ENCODE measurements at regions not wholly inside any gene's neighbourhood (a gene's known extent, or its start where the extent isn't known, plus 50 kb on each side); places are given as distances from the start of the nearest gene placed in this dataset.

DNA sequence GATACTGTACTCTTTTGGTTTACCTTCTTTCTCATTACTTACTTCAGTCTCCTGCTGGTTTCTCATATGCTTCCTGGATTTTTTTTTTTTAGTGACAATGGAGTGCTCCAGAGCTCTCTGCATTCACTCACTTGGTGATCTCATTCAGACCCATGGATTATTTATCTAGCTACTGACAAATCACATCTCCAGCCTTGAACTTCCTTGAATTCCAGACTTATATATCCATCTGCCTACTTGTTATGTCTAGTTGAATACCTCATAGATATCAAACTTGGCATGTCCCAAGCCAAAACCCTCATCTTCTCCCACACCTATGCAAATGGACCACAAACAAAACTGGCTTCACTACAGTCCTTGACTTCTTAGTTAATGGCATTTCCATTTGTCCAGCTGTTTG, 234.7 kb upstream of the ZPLD1 start:
- Mint-ChIP-seq H3K36me3 (peaks cover 3% of the 10 kb centered on the region), H3K27me3 (no peaks in the 10 kb centered on the region), H3K4me3 (no peak overlapping the region), H3K27ac (no peak overlapping the region), H3K9me3 (no peaks in the 10 kb centered on the region), H3K4me1 (peaks cover 0 to 2% (median 0%) of the 10 kb centered on the region in 3 donors)

GRCh38 chr3:102200560-102200959, 234.3 kb upstream of the ZPLD1 start:
- H3K9me3 Mint-ChIP-seq = no peaks in the 10 kb centered on the region
- no peak overlapping the region for H3K4me3 Mint-ChIP-seq
- peaks cover 3% of the 10 kb centered on the region for H3K36me3 Mint-ChIP-seq
- no peaks in the 10 kb centered on the region for H3K27me3 Mint-ChIP-seq
- H3K27ac Mint-ChIP-seq = no peak overlapping the region
- no peaks in the 10 kb centered on the region for H3K4me1 Mint-ChIP-seq

DNA sequence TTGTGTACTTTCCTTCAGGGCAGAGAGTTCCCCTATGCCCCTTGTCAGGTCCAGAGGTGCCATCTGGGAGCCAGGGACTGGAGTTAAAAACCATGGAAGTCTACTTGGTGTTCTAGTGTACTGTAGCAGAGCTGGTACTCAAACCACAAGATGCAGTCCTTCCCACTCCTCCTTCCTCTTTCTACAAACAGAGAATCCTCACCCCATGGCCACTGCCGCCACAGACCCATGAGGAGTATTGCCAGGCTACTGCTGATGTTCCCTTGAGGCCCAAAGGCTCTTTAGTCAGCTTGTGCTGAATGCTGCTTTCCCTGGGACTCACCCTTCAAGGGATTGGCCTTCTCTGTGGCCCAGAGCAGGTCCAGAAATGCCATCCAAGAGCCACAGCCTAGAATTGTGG, 229.2 kb upstream of the ZPLD1 start:
- no peak overlapping the region for H3K27ac Mint-ChIP-seq
- H3K9me3 Mint-ChIP-seq = peaks cover 0 to 9% (median 1%) of the 10 kb centered on the region in 3 donors
- H3K4me1 Mint-ChIP-seq = peaks cover 0 to 2% (median 0%) of the 10 kb centered on the region in 3 donors
- no peaks in the 10 kb centered on the region for H3K27me3 Mint-ChIP-seq
- H3K36me3 Mint-ChIP-seq = peaks cover 3% of the 10 kb centered on the region
- no peak overlapping the region for H3K4me3 Mint-ChIP-seq

GRCh38 chr3:102206511-102207031, 228.2 kb upstream of the ZPLD1 start:
- peaks cover 3% of the 10 kb centered on the region for H3K36me3 Mint-ChIP-seq

DNA sequence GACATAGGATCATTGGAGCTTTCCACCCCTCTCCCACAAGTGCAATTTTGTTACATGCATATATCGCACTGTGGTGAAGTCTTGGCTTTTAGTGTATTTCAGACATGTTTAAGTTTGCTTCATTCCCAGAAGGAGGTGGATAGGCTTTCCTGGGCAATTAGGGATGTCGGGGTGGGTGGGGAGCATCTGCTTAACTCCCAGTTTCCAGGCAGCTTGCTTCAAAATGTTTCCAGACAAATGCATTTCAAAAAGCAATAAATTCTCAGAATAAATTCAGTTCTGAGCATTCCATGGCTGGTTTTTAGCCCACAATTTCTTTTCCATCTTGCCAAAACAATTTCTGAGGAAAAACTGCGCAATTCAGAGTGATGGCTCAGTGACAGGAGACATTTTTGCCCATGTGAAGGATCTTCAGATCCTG, 227.7 kb upstream of the ZPLD1 start:
- peaks cover 0 to 9% (median 1%) of the 10 kb centered on the region in 3 donors for H3K9me3 Mint-ChIP-seq
- no peaks in the 10 kb centered on the region for H3K27me3 Mint-ChIP-seq
- H3K4me3 Mint-ChIP-seq = no peak overlapping the region
- no peak overlapping the region for H3K27ac Mint-ChIP-seq
- H3K36me3 Mint-ChIP-seq = peaks cover 2% of the 10 kb centered on the region
- H3K4me1 Mint-ChIP-seq = peaks cover 0 to 2% (median 0%) of the 10 kb centered on the region in 3 donors

More at GRCh38 chr3:102206511-102207031, 228.2 kb upstream of the ZPLD1 start:
- H3K4me1 Mint-ChIP-seq = peaks cover 0 to 2% (median 0%) of the 10 kb centered on the region in 3 donors
- no peak overlapping the region for H3K4me3 Mint-ChIP-seq
- no peaks in the 10 kb centered on the region for H3K27me3 Mint-ChIP-seq
- peaks cover 0 to 9% (median 1%) of the 10 kb centered on the region in 3 donors for H3K9me3 Mint-ChIP-seq
- H3K27ac Mint-ChIP-seq = no peak overlapping the region

GRCh38 chr3:102215166-102215565, 219.6 kb upstream of the ZPLD1 start:
- H3K9me3 Mint-ChIP-seq = peaks cover 0 to 1% (median 0%) of the 10 kb centered on the region in 3 donors
- no peak overlapping the region for H3K27ac Mint-ChIP-seq

GRCh38 chr3:102223132-102223531, 211.7 kb upstream of the ZPLD1 start:
- Mint-ChIP-seq H3K4me3 (no peak overlapping the region), H3K9me3 (no peaks in the 10 kb centered on the region), H3K36me3 (no peaks in the 10 kb centered on the region), H3K27ac (no peak overlapping the region), H3K4me1 (peaks cover 2 to 12% (median 11%) of the 10 kb centered on the region in 3 donors), H3K27me3 (peaks cover 6% of the 10 kb centered on the region)

More at GRCh38 chr3:102215166-102215565, 219.6 kb upstream of the ZPLD1 start:
- Mint-ChIP-seq H3K27me3 (no peaks in the 10 kb centered on the region), H3K4me1 (no peaks in the 10 kb centered on the region), H3K36me3 (no peaks in the 10 kb centered on the region), H3K4me3 (no peak overlapping the region)

DNA sequence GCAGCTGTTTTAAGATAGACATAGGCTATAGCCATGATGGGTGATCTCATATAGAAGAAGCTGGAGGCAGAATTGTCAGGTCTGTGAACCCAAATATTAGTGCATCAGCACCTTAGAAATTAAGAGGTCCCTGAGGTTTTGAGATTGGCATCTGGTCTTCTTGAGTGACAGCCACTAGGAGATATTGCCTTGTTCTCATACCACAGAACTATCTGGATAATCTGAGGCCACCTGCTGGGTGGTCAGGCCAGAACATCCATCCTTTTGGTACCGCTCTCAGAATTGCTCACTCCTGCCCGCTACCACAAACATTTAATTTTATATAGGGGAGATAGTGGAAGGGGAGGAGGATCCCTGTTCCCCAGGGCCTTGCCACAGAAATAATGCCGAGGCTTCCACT, 210.6 kb upstream of the ZPLD1 start:
- Mint-ChIP-seq H3K4me3 (no peak overlapping the region), H3K9me3 (no peaks in the 10 kb centered on the region), H3K4me1 (peaks cover 5 to 15% (median 11%) of the 10 kb centered on the region in 3 donors), H3K27ac (peak overlapping the region in 1 of 3 donors; percentile 33), H3K27me3 (peaks cover 7% of the 10 kb centered on the region), H3K36me3 (no peaks in the 10 kb centered on the region)

GRCh38 chr3:102225005-102225404, 209.8 kb upstream of the ZPLD1 start:
- peaks cover 7% of the 10 kb centered on the region for H3K27me3 Mint-ChIP-seq
- no peaks in the 10 kb centered on the region for H3K36me3 Mint-ChIP-seq
- no peaks in the 10 kb centered on the region for H3K9me3 Mint-ChIP-seq
- peaks cover 5 to 18% (median 11%) of the 10 kb centered on the region in 3 donors for H3K4me1 Mint-ChIP-seq
- no peak overlapping the region for H3K27ac Mint-ChIP-seq
- no peak overlapping the region for H3K4me3 Mint-ChIP-seq

GRCh38 chr3:102225407-102226132, 209.2 kb upstream of the ZPLD1 start:
- Mint-ChIP-seq H3K36me3 (no peaks in the 10 kb centered on the region), H3K4me3 (no peak overlapping the region), H3K27me3 (peaks cover 7% of the 10 kb centered on the region), H3K9me3 (no peaks in the 10 kb centered on the region), H3K4me1 (peaks cover 5 to 18% (median 11%) of the 10 kb centered on the region in 3 donors), H3K27ac (no peak overlapping the region)

- Mint-ChIP-seq H3K27me3 (peaks cover 7% of the 10 kb centered on the region), H3K36me3 (no peaks in the 10 kb centered on the region), H3K4me1 (peaks cover 5 to 18% (median 11%) of the 10 kb centered on the region in 3 donors), H3K4me3 (no peak overlapping the region), H3K9me3 (no peaks in the 10 kb centered on the region), H3K27ac (no peak overlapping the region)
Observed at GRCh38 chr3:102226463-102226862, 208.4 kb upstream of the ZPLD1 start.

- Mint-ChIP-seq H3K9me3 (no peaks in the 10 kb centered on the region), H3K27me3 (peaks cover 12% of the 10 kb centered on the region), H3K36me3 (no peaks in the 10 kb centered on the region), H3K4me3 (no peak overlapping the region), H3K27ac (no peak overlapping the region), H3K4me1 (peaks cover 16 to 20% (median 17%) of the 10 kb centered on the region in 3 donors)
Observed at GRCh38 chr3:102229062-102229655, 205.7 kb upstream of the ZPLD1 start.

- Mint-ChIP-seq H3K27me3 (peaks cover 12% of the 10 kb centered on the region), H3K4me1 (peaks cover 23 to 27% (median 24%) of the 10 kb centered on the region in 3 donors), H3K4me3 (no peak overlapping the region), H3K9me3 (no peaks in the 10 kb centered on the region), H3K36me3 (no peaks in the 10 kb centered on the region), H3K27ac (peak overlapping the region in 1 of 3 donors; percentile 1)
Observed at GRCh38 chr3:102230057-102230456, 204.8 kb upstream of the ZPLD1 start.

DNA sequence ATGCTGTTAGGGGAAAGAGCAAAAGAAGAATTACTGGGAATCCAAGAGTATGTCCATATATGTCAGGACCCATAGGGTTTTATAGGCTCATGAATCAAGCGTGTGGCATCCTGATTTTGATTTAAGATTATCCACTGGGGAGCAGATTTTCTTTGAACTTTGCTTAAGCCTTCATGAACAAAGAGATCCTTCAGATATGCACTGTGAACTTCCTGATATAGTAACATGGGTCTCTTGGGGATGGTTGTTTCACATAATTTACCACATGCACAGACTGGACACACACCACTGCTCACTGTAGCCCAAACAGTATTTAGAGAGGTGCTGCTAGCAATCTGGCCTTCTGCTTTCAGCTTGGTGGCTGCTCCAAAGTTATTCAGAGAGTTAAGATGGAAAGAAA, 200.9 kb upstream of the ZPLD1 start:
- Mint-ChIP-seq H3K27ac (no peak overlapping the region), H3K4me3 (peak overlapping the region in 3 of 4 donors; percentile 32 to 65 (median 63)), H3K27me3 (peaks cover 10% of the 10 kb centered on the region), H3K4me1 (peaks cover 30 to 40% (median 34%) of the 10 kb centered on the region in 3 donors), H3K36me3 (peaks cover 2% of the 10 kb centered on the region), H3K9me3 (no peaks in the 10 kb centered on the region)

GRCh38 chr3:102235679-102236078, 199.1 kb upstream of the ZPLD1 start:
- Mint-ChIP-seq H3K9me3 (no peaks in the 10 kb centered on the region), H3K27me3 (peaks cover 10% of the 10 kb centered on the region), H3K4me1 (peaks cover 28 to 34% (median 34%) of the 10 kb centered on the region in 3 donors), H3K27ac (no peak overlapping the region), H3K4me3 (no peak overlapping the region), H3K36me3 (peaks cover 2% of the 10 kb centered on the region)
